PFSK-1 (cell line): ENCODE measurements at regions not wholly inside any gene's neighbourhood (a gene's known extent, or its start where the extent isn't known, plus 50 kb on each side); places are given as distances from the start of the nearest gene placed in this dataset.

Source experiments
- FOXP2 ChIP-seq: optimal IDR thresholded peaks from 2 replicates; pipeline ENCODE3; 2011; ENCODE audit warnings: borderline replicate concordance, control low read depth, inconsistent platforms; ENCODE audit not compliant: insufficient read depth; ENCODE audit errors: extremely low read length, extremely low read depth
- POLR2AphosphoS5 ChIP-seq: IDR thresholded peaks from 2 replicates; pipeline ENCODE4 v1.6.1; 2012; ENCODE audit warnings: low read depth, mild to moderate bottlenecking, control low read depth, low read length, moderate library complexity
- REST ChIP-seq, 2 experiments: IDR thresholded peaks; 2 replicates each; pipeline versions ENCODE4 v1.6.1 to v1.8.0; 2011 to 2012; ENCODE audit warnings: low read depth in 2 of 2, low read length in 2 of 2, control low read depth in 1 of 2, inconsistent platforms in 1 of 2, mild to moderate bottlenecking in 1 of 2, moderate library complexity in 1 of 2; ENCODE audit not compliant: insufficient read depth in 1 of 2
- SIN3A ChIP-seq: IDR thresholded peaks from 2 replicates; pipeline ENCODE4 v1.6.1; 2012; ENCODE audit warnings: mild to moderate bottlenecking, low read length, moderate library complexity, borderline replicate concordance; ENCODE audit not compliant: insufficient read depth
- TAF1 ChIP-seq: IDR thresholded peaks from 2 replicates; pipeline ENCODE4 v1.6.1; 2012; ENCODE audit warnings: low read length, control low read depth, borderline replicate concordance; ENCODE audit not compliant: insufficient read depth

GRCh38 chrX:39335513-39336235 is 534.4 kb downstream of the MID1IP1 start:
- TF ChIP-seq TAF1 (no peak), REST (IDR thresholded peaks at IDR 0.05; ENCODE audit: insufficient read depth in 1 of 2, low read depth in 2 of 2, low read length in 2 of 2) (no peak), SIN3A (no peak), FOXP2 (no peak), POLR2AphosphoS5 (no peak)

GRCh38 chrX:39336671-39337311 is 535.5 kb downstream of the MID1IP1 start:
- no peak for TF ChIP-seq TAF1
- TF ChIP-seq FOXP2 = no peak
- TF ChIP-seq SIN3A = no peak
- no peak for TF ChIP-seq POLR2AphosphoS5
- no peak for TF ChIP-seq REST (IDR thresholded peaks at IDR 0.05; ENCODE audit: insufficient read depth in 1 of 2, low read depth in 2 of 2, low read length in 2 of 2)

- TF ChIP-seq POLR2AphosphoS5 = no peak
- no peak for TF ChIP-seq TAF1
- TF ChIP-seq FOXP2 = no peak
- no peak for TF ChIP-seq SIN3A
- TF ChIP-seq REST (IDR thresholded peaks at IDR 0.05; ENCODE audit: insufficient read depth in 1 of 2, low read depth in 2 of 2, low read length in 2 of 2) = no peak
These were observed 536.2 kb downstream of the MID1IP1 start for GRCh38 chrX:39337451-39337850.

- TF ChIP-seq SIN3A (no peak), REST (IDR thresholded peaks at IDR 0.05; ENCODE audit: insufficient read depth in 1 of 2, low read depth in 2 of 2, low read length in 2 of 2) (no peak), POLR2AphosphoS5 (no peak), FOXP2 (no peak), TAF1 (no peak)
These were observed 537.3 kb downstream of the MID1IP1 start for GRCh38 chrX:39338583-39338982.
